Activated T-cell treated with anti-CD3 and anti-CD28 coated beads, Interleukin-2, amount 50 U/mL, for 48 hours (primary cell): ENCODE measurements at regions not wholly inside any gene's neighbourhood (a gene's known extent, or its start where the extent isn't known, plus 50 kb on each side); places are given as distances from the start of the nearest gene placed in this dataset.
"Not testable (repeated sequence)": the region's sequence is repeated elsewhere in the genome, so short reads cannot be mapped to it uniquely, and the experiment has no call there.

Source experiments
- DNase-seq, 2 experiments: peaks; one replicate each; pipeline ENCODE4 v3.0.0-alpha.2; 2020

DNA sequence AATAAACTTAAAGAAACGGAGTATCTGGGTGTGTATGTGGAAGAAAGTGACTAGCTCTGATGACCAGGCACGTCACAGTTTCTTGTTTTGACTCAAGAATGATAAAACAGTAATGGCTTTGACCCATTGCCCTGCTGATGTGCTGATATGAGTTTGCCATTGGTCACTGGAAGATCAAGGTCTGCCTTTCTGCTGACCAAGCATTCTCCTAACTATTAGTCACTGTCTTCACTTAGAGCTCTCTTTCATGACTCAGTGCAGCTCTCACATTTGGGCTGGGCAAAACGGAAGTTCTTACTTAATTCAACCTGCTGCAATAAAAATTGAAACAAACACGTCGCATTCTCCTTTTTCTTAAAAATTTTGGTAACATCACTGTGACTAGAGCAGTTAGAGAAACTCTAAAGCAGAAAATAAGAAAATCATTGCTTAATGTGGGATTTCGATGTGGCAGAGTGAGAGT, 366.7 kb downstream of the BTG1 start:
- DNase-seq, result peak; percentile 32 to 44

GRCh38 chr12:91778091-91778832, 367.4 kb downstream of the BTG1 start:
- no peak for DNase-seq

- DNase-seq, result no peak
These were observed 368.2 kb downstream of the BTG1 start for GRCh38 chr12:91777268-91777992.

DNA sequence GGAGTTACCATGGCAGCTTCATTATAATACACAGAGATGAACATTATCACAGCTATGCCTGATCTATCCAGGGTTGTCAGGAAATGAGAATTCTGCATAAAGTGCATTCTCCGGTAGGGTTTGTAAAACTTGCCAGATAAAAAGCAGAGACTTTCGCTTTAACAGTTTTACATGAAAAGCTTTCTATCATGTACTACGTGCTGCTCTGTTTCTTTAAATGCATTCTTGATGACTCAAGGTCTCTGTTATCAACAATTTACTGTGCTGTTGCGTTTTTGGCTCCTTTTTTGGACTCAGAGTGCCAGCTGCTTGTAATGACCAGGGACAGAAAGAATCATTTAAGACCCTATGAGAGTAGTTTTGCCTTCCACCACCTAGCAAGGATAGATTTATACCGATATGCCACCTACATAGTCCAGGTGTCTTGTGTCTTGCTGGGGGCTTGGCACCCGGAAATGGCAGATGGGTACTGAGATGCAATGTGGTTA, 371.2 kb downstream of the BTG1 start:
- no peak for DNase-seq

GRCh38 chr12:91773749-91774429, 371.8 kb downstream of the BTG1 start:
- no peak for DNase-seq

DNA sequence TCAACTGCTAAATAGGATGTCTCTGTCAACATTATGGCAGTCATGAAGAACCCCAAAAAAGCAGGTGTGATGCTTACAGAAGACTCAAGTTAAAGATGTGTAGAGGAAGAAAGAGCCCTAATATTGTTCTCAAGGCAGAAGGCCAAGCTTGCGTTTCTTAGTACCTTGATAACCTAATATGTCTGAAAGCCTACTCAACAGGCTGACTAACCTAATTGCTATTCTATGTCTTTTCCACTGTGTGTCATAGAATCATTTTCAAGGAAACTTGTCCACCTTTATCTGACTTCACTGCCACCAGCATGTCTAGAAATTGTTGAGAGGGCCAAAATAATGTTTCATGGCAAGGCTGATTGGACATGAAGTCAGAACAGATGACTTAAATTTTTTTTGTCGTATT, 373.2 kb downstream of the BTG1 start:
- no peak for DNase-seq

DNA sequence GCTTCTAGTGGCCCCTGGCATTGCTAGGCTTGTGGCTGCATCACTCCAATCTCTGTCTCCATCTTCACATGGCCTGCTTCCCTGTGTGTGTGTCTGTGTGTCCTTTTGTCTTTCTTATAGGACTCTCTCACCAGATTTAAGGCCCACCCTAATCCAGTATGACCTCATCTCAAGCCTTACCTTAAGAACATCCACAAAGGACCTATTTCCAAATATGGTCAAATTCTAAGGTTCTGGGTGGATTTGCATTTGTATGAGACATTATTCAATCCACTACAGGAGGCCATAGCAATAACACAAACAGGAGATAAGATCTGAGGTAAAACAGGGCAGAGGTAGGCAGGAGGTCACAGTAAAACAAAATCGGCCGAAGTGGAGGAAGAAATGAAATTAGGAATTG, 375.9 kb downstream of the BTG1 start:
- DNase-seq, result no peak

DNA sequence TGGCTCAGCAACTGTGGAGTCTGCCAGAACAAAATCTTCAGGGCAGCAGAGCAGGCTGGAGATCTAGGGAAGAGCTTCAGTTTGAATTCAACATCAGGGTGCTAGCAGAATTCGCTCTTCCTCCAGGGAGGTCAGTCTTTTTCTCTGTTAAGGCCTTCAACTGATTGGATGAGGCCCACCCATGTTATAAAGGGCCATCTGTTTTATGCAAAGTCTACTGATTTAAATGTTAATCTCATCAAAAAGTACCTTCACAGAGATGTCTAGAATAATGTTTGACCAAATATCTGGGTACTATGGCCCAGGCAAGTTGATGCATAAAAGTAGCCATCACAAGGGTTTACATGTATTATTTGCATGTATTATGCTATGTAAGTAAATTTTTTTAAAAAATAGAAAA, 378.4 kb downstream of the BTG1 start:
- no peak for DNase-seq

- no peak for DNase-seq
These were observed 379.2 kb downstream of the BTG1 start for GRCh38 chr12:91766454-91766853.

DNA sequence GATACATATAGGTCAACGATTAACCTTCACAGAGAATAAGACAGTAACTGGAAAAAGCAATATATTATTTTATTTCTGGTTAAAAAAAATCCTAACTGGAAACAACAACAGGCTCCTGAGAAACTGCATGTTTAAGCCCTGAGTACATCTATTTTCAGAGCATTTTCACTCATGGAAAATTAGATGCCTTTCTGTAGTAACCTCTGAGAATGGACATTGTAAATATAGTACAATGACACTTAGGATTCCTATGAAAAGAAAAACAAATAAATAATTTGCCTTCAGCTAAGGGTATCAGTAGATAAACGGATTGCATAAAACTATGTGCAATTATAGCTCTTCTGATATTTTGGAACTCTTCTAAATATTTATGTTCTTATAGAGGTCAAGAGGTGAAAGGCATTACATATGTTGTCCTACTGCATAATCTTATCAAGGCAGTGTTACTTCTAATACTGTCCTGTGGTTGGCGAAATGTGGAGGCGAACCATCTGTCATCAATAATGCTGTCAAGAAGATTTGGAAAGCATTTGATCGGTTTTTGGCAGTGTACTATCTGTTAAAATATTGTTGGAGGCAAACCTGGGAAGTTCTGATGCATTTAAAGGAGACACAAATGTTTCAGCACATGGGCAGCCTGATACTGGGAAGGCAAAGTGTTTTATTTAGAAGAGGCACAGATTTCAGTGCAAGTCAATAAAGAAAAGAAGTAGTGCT, 381.8 kb downstream of the BTG1 start:
- no peak for DNase-seq

DNA sequence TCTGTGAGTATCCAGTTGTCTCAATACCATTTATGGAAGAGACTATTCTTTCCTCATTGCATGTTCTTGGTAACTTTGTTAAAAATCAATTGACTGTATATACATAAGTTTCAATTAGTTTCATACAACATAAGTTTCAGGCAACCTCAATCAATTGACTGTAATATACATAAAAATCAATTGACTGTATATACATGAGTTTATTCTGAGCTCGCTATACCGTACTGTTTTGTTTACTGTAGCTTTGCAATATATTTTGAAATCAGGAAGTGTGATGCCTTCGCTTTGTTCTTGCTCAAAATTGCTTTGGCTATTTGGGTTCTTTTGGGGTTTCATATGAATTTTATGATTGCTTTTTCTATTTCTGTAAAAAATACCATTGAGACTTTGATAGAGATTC, 392.0 kb downstream of the BTG1 start:
- no peak for DNase-seq

- DNase-seq, result no peak
These were observed 398.7 kb downstream of the BTG1 start for GRCh38 chr12:91746976-91747375.

- DNase-seq, result no peak
These were observed 401.0 kb downstream of the BTG1 start for GRCh38 chr12:91744597-91744996.

- no peak for DNase-seq
These were observed 401.8 kb downstream of the BTG1 start for GRCh38 chr12:91743704-91744321.

DNA sequence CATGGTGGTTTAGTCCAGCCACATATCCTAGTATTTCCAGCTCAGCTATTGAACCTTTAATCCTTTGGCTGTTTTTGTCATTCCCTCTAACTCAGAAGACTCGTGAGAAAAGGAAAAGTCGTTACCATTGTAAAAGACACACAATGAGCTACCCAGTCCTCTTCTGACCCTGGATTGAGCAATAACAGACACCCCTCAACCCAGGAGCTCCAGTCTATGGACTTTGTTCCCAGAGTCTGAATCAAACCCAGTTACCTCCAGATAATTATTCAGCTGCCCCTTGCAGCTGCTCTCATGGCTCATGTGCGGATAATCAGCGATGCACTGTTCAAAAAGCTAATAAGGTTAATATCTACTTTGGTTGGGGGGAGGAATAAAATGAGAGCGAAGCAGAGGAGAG, 402.4 kb downstream of the BTG1 start:
- DNase-seq, result no peak

DNA sequence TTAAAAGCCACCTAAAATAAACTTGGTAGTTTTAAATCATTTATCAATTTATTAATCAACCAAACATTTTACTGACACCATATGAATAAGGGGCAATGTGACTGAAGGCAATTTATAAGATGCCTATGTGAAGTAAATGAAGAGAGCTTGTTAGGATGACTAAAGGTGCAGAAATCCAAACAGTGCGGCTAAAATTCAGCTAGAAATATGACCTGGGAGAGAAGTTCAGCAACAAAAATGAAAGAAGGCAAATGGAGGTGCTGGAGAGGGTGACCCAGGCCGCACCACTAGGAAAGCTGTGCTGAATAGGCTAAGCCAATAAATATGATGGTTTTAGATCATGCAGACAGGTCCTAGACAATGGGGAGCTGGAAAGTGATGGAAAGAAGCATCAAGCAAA, 403.7 kb downstream of the BTG1 start:
- DNase-seq, result no peak

DNA sequence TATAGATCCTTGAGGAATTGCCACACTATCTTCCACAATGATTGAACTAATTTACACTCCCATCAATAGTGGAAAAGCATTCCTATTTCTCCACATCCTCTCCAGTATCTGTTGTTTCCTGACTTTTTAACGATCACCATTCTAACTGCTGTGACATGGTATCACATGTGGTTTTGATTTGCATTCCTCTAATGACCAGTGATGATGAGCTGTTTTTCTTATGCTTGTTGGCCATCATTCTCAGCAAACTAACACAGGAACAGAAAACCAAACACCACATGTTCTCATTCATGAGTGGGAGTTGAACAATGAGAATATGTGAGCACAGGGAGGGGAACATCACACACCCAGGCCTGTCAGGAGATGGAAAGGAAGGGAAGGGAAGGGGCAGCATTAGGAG, 411.8 kb downstream of the BTG1 start:
- DNase-seq, result not testable (repeated sequence)

DNA sequence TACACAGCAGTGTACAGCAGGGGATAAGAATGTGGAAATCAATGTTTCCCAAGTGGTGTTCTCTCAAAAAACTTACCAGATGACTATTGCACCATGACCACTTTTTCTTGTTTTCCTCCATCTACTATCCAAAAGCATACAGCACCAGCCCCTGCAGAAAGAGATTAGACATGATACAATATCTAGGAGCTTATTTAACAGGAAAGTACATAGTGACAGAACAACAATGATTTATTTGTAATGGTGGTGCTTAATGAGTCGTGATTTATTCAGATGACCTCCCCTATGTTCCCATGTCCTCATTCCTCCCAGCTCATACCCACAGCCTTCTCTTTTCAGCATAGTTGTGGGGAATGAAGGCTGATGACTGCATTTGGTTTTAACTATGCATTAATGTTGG, 413.6 kb downstream of the BTG1 start:
- DNase-seq, result no peak

- DNase-seq, result no peak
These were observed 416.1 kb downstream of the BTG1 start for GRCh38 chr12:91729543-91729942.

- DNase-seq, result no peak
These were observed 422.5 kb downstream of the BTG1 start for GRCh38 chr12:91723191-91723590.

DNA sequence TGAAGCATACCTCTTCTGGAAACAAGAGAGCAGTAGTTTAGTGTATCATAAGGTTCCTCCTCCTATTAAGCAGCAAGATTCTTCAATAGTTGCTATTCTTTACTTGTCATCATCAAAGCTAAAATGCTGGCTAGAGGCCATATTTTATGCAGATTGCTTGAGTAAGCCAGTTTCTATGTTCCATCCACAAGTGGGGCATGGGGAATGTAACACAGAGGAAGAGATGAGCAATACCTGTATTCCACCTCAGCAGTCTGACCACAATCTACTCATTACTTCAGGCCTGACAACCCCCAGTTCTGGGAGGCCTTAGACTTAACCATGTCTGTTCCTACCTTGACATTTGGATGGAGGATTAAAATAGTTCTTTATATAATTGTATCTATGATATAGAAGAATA, 423.6 kb downstream of the BTG1 start:
- DNase-seq, result peak in 1 of 2 experiments; percentile 29

DNA sequence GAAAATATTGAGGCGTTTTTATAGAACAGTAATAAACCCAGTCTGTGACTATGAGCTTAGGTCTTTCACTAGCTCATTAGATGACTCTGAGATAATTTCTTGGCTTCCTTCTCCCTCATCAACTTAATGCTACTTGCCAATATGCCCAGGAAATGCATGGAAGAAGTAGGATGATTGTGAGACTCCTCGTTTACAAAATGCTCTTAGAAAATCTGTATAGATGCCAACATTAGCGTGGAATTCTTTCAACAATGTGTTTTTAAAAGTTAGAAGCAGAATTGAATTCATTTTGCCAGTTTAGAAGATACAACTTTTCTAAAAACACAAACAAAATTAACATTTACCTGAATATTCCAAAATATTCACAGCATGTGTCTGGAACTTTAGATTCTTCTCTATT, 424.6 kb downstream of the BTG1 start:
- DNase-seq, result no peak

- DNase-seq, result no peak
These were observed 427.3 kb downstream of the BTG1 start for GRCh38 chr12:91718326-91718725.
